Body of pancreas (tissue), 4 donors: ENCODE measurements at regions not wholly inside any gene's neighbourhood (a gene's known extent, or its start where the extent isn't known, plus 50 kb on each side); places are given as distances from the start of the nearest gene placed in this dataset.

Experiments used
- ATAC-seq: fragments of 150-250 bp; one replicate; pipeline ENCODE4 v1.9.1; 2016
- DNase-seq, 4 donors: peaks; one replicate each; pipeline ENCODE4 v3.0.0-alpha.2; 2019
- H3K27ac ChIP-seq, 4 donors: fragments of 200-600 bp; sonication (generic); 1 replicate in 3 of 4; 2 replicates in 1 of 4; pipeline versions ENCODE4 v1.5.1 to v1.6.1; 2016 to 2019; ENCODE audit warnings: mild to moderate bottlenecking in 1 of 4, mixed read lengths in 1 of 4, moderate library complexity in 1 of 4
- H3K27me3 ChIP-seq, 2 donors: fragments of 200-600 bp; sonication (generic); one replicate each; pipeline ENCODE4 v1.6.0; 2016; ENCODE audit warnings: mild to moderate bottlenecking in 1 of 2
- H3K36me3 ChIP-seq, 2 donors: fragments of 200-600 bp; sonication (generic); replicated peaks in 1 of 2; 2 replicates each; pipeline ENCODE4 v1.5.1; 2016; ENCODE audit warnings: low read depth in 2 of 2; ENCODE audit not compliant: insufficient read depth in 1 of 2
- H3K4me1 ChIP-seq: fragments of 200-600 bp; sonication (generic); one replicate; pipeline ENCODE4 v1.6.0; 2016
- H3K4me3 ChIP-seq, 2 donors: fragments of 200-600 bp; sonication (generic); 1 replicate in 1 of 2; 2 replicates in 1 of 2; pipeline ENCODE4 v1.5.1; 2016 to 2019
- H3K9me3 ChIP-seq, 3 donors: fragments of 200-600 bp; sonication (generic); 1 replicate in 2 of 3; 2 replicates in 1 of 3; pipeline ENCODE4 v1.5.1; 2016
- CTCF ChIP-seq, 7 experiments: fragments of 450-650 bp in 4 of 7; fragments of 200-600 bp in 3 of 7; sonication (generic) in 3 of 7; IDR thresholded peaks; one replicate each; pipeline ENCODE4 v1.5.1; 2016 to 2019; ENCODE audit warnings: antibody characterized with exemption in 7 of 7
- POLR2A ChIP-seq, 3 donors: fragments of 450-650 bp; IDR thresholded peaks; one replicate each; pipeline ENCODE4 v1.6.1; 2016; ENCODE audit warnings: antibody characterized with exemption in 3 of 3, mild to moderate bottlenecking in 2 of 3
- WGBS, 2 donors: methylation state at CpG; one replicate each; pipeline ENCODE4 v1.1.5; 2017; 5-methylcytosine and 5-hydroxymethylcytosine counted together
- intact Hi-C: fragments of 100-400 bp; cut with DNase I; formaldehyde crosslinking; loops from one replicate; pipeline ENCODE4 v1.15.1; 2023

GRCh38 chr13:40362502-40362901, 303.9 kb downstream of the FOXO1 start:
- H3K27me3 ChIP-seq = no peaks in the 10 kb centered on the region
- H3K36me3 ChIP-seq = no peaks in the 10 kb centered on the region
- H3K27ac ChIP-seq = no peak overlapping the region
- WGBS, 2 donors = 92 to 95% methylated on average over 5 of the region's 5 CpGs
- no peak overlapping the region for H3K4me3 ChIP-seq
- ATAC-seq (no peak), DNase-seq (no peak)
- TF ChIP-seq POLR2A (IDR thresholded peaks at IDR 0.05) (no peak), CTCF (IDR thresholded peaks at IDR 0.05) (no peak)
- H3K4me1 ChIP-seq = no peaks in the 10 kb centered on the region
- intact Hi-C loops = no loop called here
- H3K9me3 ChIP-seq = no peaks in the 10 kb centered on the region

- no peak for DNase-seq
- Histone ChIP-seq H3K36me3 (no peaks in the 10 kb centered on the region), H3K27ac (no peak overlapping the region), H3K4me3 (no peak overlapping the region), H3K9me3 (no peaks in the 10 kb centered on the region), H3K27me3 (no peaks in the 10 kb centered on the region), H3K4me1 (no peaks in the 10 kb centered on the region)
- no peak for TF ChIP-seq POLR2A (IDR thresholded peaks at IDR 0.05)
- intact Hi-C loops = no loop called here
- WGBS, 2 donors = 38 to 61% methylated on average over 1 of the region's 1 CpG
- ATAC-seq = no peak
These were observed 302.8 kb downstream of the FOXO1 start for GRCh38 chr13:40363653-40364052.

DNA sequence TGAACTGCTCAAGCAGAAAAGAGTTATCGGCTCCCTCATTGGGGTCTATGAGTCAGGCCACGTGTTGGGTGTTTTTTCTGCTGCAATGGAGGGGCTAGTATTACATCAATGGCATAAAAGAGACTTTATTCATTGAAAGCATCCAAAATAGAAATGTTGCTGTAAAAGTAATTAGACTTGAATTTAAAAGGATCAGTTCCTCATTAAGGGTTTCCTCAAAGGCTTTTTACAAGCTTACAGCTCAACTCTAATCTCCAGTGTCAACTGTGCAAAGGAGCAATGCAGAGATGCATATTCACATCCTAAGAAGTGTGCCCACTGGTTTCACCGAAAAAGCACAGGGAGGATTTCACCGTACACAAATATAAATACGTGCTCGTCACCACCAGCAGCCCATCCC, 300.3 kb downstream of the FOXO1 start:
- no peak overlapping the region for H3K4me3 ChIP-seq
- H3K36me3 ChIP-seq = no peaks in the 10 kb centered on the region
- H3K27ac ChIP-seq = no peak overlapping the region
- TF ChIP-seq CTCF (IDR thresholded peaks at IDR 0.05) = no peak
- no peak for TF ChIP-seq POLR2A (IDR thresholded peaks at IDR 0.05)
- no peak for ATAC-seq
- no peaks in the 10 kb centered on the region for H3K9me3 ChIP-seq
- H3K4me1 ChIP-seq = no peaks in the 10 kb centered on the region
- intact Hi-C loops = no loop called here
- no peak for DNase-seq
- WGBS, 2 donors = 93 to 96% methylated on average over 6 of the region's 6 CpGs
- H3K27me3 ChIP-seq = no peaks in the 10 kb centered on the region

DNA sequence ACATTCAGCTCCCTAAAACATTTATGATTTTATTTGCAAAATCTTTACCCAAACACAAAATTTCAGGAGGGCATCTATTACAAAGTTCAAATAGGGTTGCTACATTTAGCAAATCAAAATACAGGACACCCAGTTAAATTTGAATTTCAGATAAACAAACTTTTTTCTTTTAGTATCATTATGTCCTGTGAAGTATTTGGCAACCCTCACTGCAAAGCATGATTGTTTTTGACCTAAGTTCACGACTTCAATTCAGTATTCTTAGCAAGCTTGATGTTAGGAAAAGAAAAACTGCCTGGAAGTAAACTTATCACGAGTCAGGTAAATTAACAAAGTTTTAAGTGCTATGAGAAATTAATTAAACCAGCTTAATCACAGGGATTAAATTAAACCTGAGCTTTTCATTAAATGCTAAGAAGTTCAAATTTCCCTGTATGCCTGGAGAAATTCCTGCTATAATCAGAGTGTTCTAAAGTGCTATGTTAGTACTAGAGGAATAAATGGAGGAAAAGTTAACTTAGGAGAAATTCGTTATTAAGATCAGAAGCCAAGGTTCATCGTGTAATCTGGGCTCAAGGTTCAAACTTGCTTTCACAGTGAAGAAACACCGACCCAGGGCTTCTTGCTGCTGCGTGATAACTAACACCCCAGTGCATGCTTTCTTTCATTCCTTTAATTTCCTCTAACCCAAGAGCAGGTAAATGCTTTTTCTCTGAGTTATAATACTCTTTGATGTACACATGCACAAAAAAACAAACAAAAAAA, 298.1 kb downstream of the FOXO1 start:
- no peaks in the 10 kb centered on the region for H3K4me1 ChIP-seq
- 39 to 43% methylated on average over 6 of the region's 6 CpGs for WGBS, 2 donors
- no peaks in the 10 kb centered on the region for H3K27me3 ChIP-seq
- ATAC-seq (no peak), DNase-seq (no peak)
- H3K36me3 ChIP-seq = no peaks in the 10 kb centered on the region
- intact Hi-C loops = no loop called here
- TF ChIP-seq CTCF (IDR thresholded peaks at IDR 0.05) (no peak), POLR2A (IDR thresholded peaks at IDR 0.05) (no peak)
- H3K4me3 ChIP-seq = no peak overlapping the region
- no peak overlapping the region for H3K27ac ChIP-seq
- no peaks in the 10 kb centered on the region for H3K9me3 ChIP-seq

- intact Hi-C loops = no loop called here
- Histone ChIP-seq H3K9me3 (no peaks in the 10 kb centered on the region), H3K4me3 (no peak overlapping the region), H3K27me3 (no peaks in the 10 kb centered on the region), H3K4me1 (no peaks in the 10 kb centered on the region), H3K27ac (no peak overlapping the region), H3K36me3 (no peaks in the 10 kb centered on the region)
- no peak for TF ChIP-seq POLR2A (IDR thresholded peaks at IDR 0.05)
- TF ChIP-seq CTCF (IDR thresholded peaks at IDR 0.05) = no peak
- 84 to 88% methylated on average over 4 of the region's 4 CpGs for WGBS, 2 donors
- ATAC-seq = no peak
- DNase-seq = no peak
These were observed 295.8 kb downstream of the FOXO1 start for GRCh38 chr13:40370661-40371060.
